ENCODE measurements at regions not wholly inside any gene's neighbourhood (a gene's known extent, or its start where the extent isn't known, plus 50 kb on each side); places are given as distances from the start of the nearest gene placed in this dataset.

- Histone ChIP-seq H3K27me3 (replicated peaks; ENCODE audit: control insufficient read depth, insufficient read depth, low read length) (no peaks in the 10 kb centered on the region; the same call in 1 of the 2 replicates), H3K4me3 (replicated peaks; ENCODE audit: low read depth, low read length) (no peak overlapping the region), H3K36me3 (ENCODE audit: control insufficient read depth, insufficient read depth, low read length) (no peaks in the 10 kb centered on the region)
- no peak for DNase-seq (ENCODE audit: extremely low read depth, insufficient read length)
- no peak for TF ChIP-seq CTCF (IDR thresholded peaks at IDR 0.05; ENCODE audit: insufficient read depth, low read length, poor library complexity, severe bottlenecking)
Observed at GRCh38 chr2:16189836-16190160, 249.4 kb downstream of the MYCN start.

GRCh38 chr2:16189029-16189835 lies 248.9 kb downstream of the MYCN start:
- Histone ChIP-seq H3K4me3 (replicated peaks; ENCODE audit: low read depth, low read length) (no peak overlapping the region), H3K27me3 (replicated peaks; ENCODE audit: control insufficient read depth, insufficient read depth, low read length) (no peaks in the 10 kb centered on the region; the same call in 1 of the 2 replicates), H3K36me3 (ENCODE audit: control insufficient read depth, insufficient read depth, low read length) (no peaks in the 10 kb centered on the region)
- DNase-seq (ENCODE audit: extremely low read depth, insufficient read length): no peak
- TF ChIP-seq CTCF (IDR thresholded peaks at IDR 0.05; ENCODE audit: insufficient read depth, low read length, poor library complexity, severe bottlenecking): no peak

- H3K27me3 ChIP-seq (replicated peaks; ENCODE audit: control insufficient read depth, insufficient read depth, low read length): no peaks in the 10 kb centered on the region; the same call in 1 of the 2 replicates
Observed at GRCh38 chr2:16188261-16188890, 248.0 kb downstream of the MYCN start.

GRCh38 chr2:16187482-16187817 lies 247.1 kb downstream of the MYCN start:
- no peak overlapping the region for H3K4me3 ChIP-seq (replicated peaks; ENCODE audit: low read depth, low read length)
- no peak for TF ChIP-seq CTCF (IDR thresholded peaks at IDR 0.05; ENCODE audit: insufficient read depth, low read length, poor library complexity, severe bottlenecking)
- H3K27me3 ChIP-seq (replicated peaks; ENCODE audit: control insufficient read depth, insufficient read depth, low read length): no peaks in the 10 kb centered on the region; the same call in 1 of the 2 replicates

More at GRCh38 chr2:16188261-16188890, 248.0 kb downstream of the MYCN start:
- TF ChIP-seq CTCF (IDR thresholded peaks at IDR 0.05; ENCODE audit: insufficient read depth, low read length, poor library complexity, severe bottlenecking): no peak
- no peak for DNase-seq (ENCODE audit: extremely low read depth, insufficient read length)
- Histone ChIP-seq H3K36me3 (ENCODE audit: control insufficient read depth, insufficient read depth, low read length) (no peaks in the 10 kb centered on the region), H3K4me3 (replicated peaks; ENCODE audit: low read depth, low read length) (no peak overlapping the region)

GRCh38 chr2:16186661-16187481 lies 246.5 kb downstream of the MYCN start:
- H3K36me3 ChIP-seq (ENCODE audit: control insufficient read depth, insufficient read depth, low read length): no peaks in the 10 kb centered on the region
- H3K27me3 ChIP-seq (replicated peaks; ENCODE audit: control insufficient read depth, insufficient read depth, low read length): no peaks in the 10 kb centered on the region; the same call in 1 of the 2 replicates
- no peak for TF ChIP-seq CTCF (IDR thresholded peaks at IDR 0.05; ENCODE audit: insufficient read depth, low read length, poor library complexity, severe bottlenecking)
- DNase-seq (ENCODE audit: extremely low read depth, insufficient read length): no peak
- H3K4me3 ChIP-seq (replicated peaks; ENCODE audit: low read depth, low read length): no peak overlapping the region

More at GRCh38 chr2:16187482-16187817, 247.1 kb downstream of the MYCN start:
- DNase-seq (ENCODE audit: extremely low read depth, insufficient read length): no peak
- no peaks in the 10 kb centered on the region for H3K36me3 ChIP-seq (ENCODE audit: control insufficient read depth, insufficient read depth, low read length)
